CD4-positive, alpha-beta T cell (primary cell): ENCODE measurements at regions not wholly inside any gene's neighbourhood (a gene's known extent, or its start where the extent isn't known, plus 50 kb on each side); places are given as distances from the start of the nearest gene placed in this dataset.
"Not testable (repeated sequence)": the region's sequence is repeated elsewhere in the genome, so short reads cannot be mapped to it uniquely, and the experiment has no call there.

Experiments used
- ATAC-seq: fragments of 200-7000 bp; cut with Tn5 transposase; one replicate; pipeline ENCODE4 v1.10.0; 2022; ENCODE audit warnings: mild to moderate bottlenecking; ENCODE audit not compliant: poor library complexity
- CTCF ChIA-PET: fragments of 350-600 bp; sonication (Branson Sonifier 250); formaldehyde crosslinking; loops from one replicate; lab custom pipeline; 2021; ENCODE audit warnings: antibody characterized with exemption, inconsistent platforms; lab: Charles Lee
- POLR2A ChIA-PET: fragments of 350-600 bp; sonication (Branson Sonifier 250); formaldehyde crosslinking; loops from one replicate; lab custom pipeline; 2021; ENCODE audit warnings: antibody characterized with exemption, inconsistent platforms; lab: Charles Lee
- DNase-seq, 14 experiments: peaks; one replicate each; pipeline ENCODE4 v3.0.0-alpha.2; 2013 to 2020; ENCODE audit warnings: mixed read lengths in 2 of 14
- H3K27ac ChIP-seq, 2 donors: one replicate each; pipeline versions ENCODE4 v1.5.1 to v1.7.0; 2013; ENCODE audit warnings: low read length in 2 of 2, low read depth in 1 of 2, mild to moderate bottlenecking in 1 of 2
- H3K27me3 ChIP-seq, 2 experiments: 1 replicate in 1 of 2; 2 replicates in 1 of 2; pipeline versions ENCODE4 v1.6.1 to v1.7.0; 2013; ENCODE audit warnings: low read length in 2 of 2, control low read depth in 1 of 2, mild to moderate bottlenecking in 1 of 2, moderate library complexity in 1 of 2; ENCODE audit not compliant: insufficient read depth in 2 of 2, control insufficient read depth in 1 of 2
- H3K36me3 ChIP-seq: one replicate; pipeline ENCODE4 v1.6.1; 2013; ENCODE audit warnings: low read length, control low read depth; ENCODE audit not compliant: insufficient read depth
- H3K4me1 ChIP-seq: one replicate; pipeline ENCODE4 v1.6.1; 2013; ENCODE audit warnings: low read length, control low read depth; ENCODE audit not compliant: insufficient read depth
- H3K4me3 ChIP-seq: one replicate; pipeline ENCODE4 v1.5.1; 2013; ENCODE audit warnings: mild to moderate bottlenecking, low read length, moderate library complexity
- H3K9me3 ChIP-seq, 2 experiments: 1 replicate in 1 of 2; 2 replicates in 1 of 2; pipeline versions ENCODE4 v1.6.1 to v1.7.0; 2013; ENCODE audit warnings: low read length in 2 of 2, mild to moderate bottlenecking in 2 of 2, control low read depth in 1 of 2, moderate library complexity in 1 of 2; ENCODE audit not compliant: control insufficient read depth in 1 of 2, insufficient read depth in 1 of 2
- H3K27ac Mint-ChIP-seq: one replicate; pipeline ENCODE4 v1.8.0; 2020; ENCODE audit warnings: mixed read lengths
- H3K27me3 Mint-ChIP-seq: one replicate; pipeline ENCODE4 v1.8.0; 2021; ENCODE audit warnings: mixed read lengths
- H3K36me3 Mint-ChIP-seq: one replicate; pipeline ENCODE4 v1.8.0; 2021; ENCODE audit warnings: low read depth, mixed read lengths
- H3K4me1 Mint-ChIP-seq: one replicate; pipeline ENCODE4 v1.8.0; 2021; ENCODE audit warnings: low read depth, mixed read lengths
- H3K4me3 Mint-ChIP-seq: one replicate; pipeline ENCODE4 v1.8.0; 2020; ENCODE audit warnings: mild to moderate bottlenecking, mixed read lengths
- H3K9me3 Mint-ChIP-seq: one replicate; pipeline ENCODE4 v1.8.0; 2020; ENCODE audit warnings: mixed read lengths
- CTCF ChIP-seq: fragments of 200-600 bp; IDR thresholded peaks from one replicate; pipeline ENCODE4 v1.8.0; 2022; ENCODE audit warnings: antibody characterized with exemption, mild to moderate bottlenecking
- intact Hi-C, 2 experiments: fragments of 100-400 bp; cut with DNase I in 1 of 2; cut with micrococcal nuclease in 1 of 2; formaldehyde crosslinking; loops; one replicate each; pipeline versions ENCODE4 v1.15.1 to v1.9.0; 2023 to 2025; cut with DNase I, micrococcal nuclease

GRCh38 chrX:26915064-26915463, 548.1 kb downstream of the PPP4R3C start:
- Mint-ChIP-seq H3K27ac (no peak overlapping the region), H3K27me3 (no peaks in the 10 kb centered on the region), H3K9me3 (peaks cover 5% of the 10 kb centered on the region), H3K4me3 (no peak overlapping the region), H3K4me1 (no peaks in the 10 kb centered on the region), H3K36me3 (no peaks in the 10 kb centered on the region)
- Histone ChIP-seq H3K27me3 (no peaks in the 10 kb centered on the region), H3K4me1 (no peaks in the 10 kb centered on the region), H3K9me3 (no peaks in the 10 kb centered on the region), H3K27ac (no peak overlapping the region), H3K36me3 (no peaks in the 10 kb centered on the region), H3K4me3 (no peak overlapping the region)
- TF ChIP-seq CTCF: no peak
- DNase-seq (no peak), ATAC-seq (no peak)
- ChIA-PET CTCF (no interaction called here), POLR2A (no interaction called here)
- intact Hi-C loops: no loop called here

DNA sequence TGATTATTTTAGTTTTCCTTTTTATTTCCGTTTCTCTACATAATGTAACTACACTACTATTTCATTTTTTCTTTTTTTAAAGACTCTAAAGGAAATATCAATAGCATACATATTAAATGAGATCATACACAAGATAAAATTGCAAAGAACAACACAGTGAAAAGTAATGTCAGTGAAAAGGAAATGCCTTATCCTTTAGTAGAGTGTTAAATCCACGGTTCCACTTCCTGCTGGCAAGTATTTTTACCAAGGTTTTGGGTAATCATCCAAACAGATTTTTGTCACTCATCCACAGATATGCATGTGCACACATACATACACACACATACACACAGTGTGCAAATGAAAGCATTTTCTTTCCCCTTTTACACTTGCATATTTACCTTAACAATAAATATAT, 548.9 kb downstream of the PPP4R3C start:
- H3K9me3 Mint-ChIP-seq: peaks cover 5% of the 10 kb centered on the region
- no peak for DNase-seq
- no peaks in the 10 kb centered on the region for H3K4me1 ChIP-seq
- no peak for TF ChIP-seq CTCF
- no peaks in the 10 kb centered on the region for H3K36me3 Mint-ChIP-seq
- no peak overlapping the region for H3K4me3 ChIP-seq
- no peak overlapping the region for H3K27ac ChIP-seq
- H3K4me1 Mint-ChIP-seq: no peaks in the 10 kb centered on the region
- ChIA-PET CTCF (no interaction called here), POLR2A (no interaction called here)
- no peak overlapping the region for H3K27ac Mint-ChIP-seq
- H3K36me3 ChIP-seq: no peaks in the 10 kb centered on the region
- H3K4me3 Mint-ChIP-seq: no peak overlapping the region
- intact Hi-C loops: no loop called here
- no peaks in the 10 kb centered on the region for H3K9me3 ChIP-seq
- H3K27me3 ChIP-seq: no peaks in the 10 kb centered on the region
- H3K27me3 Mint-ChIP-seq: no peaks in the 10 kb centered on the region
- ATAC-seq: no peak

DNA sequence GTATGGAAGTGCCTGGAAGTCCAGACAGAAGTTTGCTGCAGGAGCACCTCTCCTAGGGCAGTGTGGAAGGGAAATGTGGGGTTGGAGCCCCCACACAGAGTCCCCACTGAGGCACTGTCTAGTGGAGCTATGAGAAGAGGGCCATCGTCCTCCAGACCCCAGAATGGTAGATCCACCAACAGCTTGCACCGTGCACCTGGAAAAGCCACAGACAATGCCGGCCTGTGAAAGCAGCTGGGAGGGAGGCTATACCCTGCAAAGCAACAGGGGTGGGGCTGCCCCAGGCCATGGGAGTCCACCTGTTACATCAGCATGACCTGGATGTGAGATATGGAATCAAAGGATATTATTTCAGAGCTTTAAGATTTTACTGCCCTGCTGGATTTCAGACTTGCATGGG, 551.4 kb downstream of the PPP4R3C start:
- H3K4me3 Mint-ChIP-seq, H3K9me3 ChIP-seq, H3K27ac Mint-ChIP-seq, CTCF ChIA-PET, H3K36me3 Mint-ChIP-seq, H3K27me3 ChIP-seq, H3K4me1 ChIP-seq, H3K36me3 ChIP-seq, H3K9me3 Mint-ChIP-seq, DNase-seq, H3K27me3 Mint-ChIP-seq, H3K4me1 Mint-ChIP-seq, intact Hi-C loops, ATAC-seq, H3K4me3 ChIP-seq, H3K27ac ChIP-seq, POLR2A ChIA-PET: not testable (repeated sequence)

GRCh38 chrX:26909728-26910127, 553.4 kb downstream of the PPP4R3C start:
- H3K36me3 ChIP-seq: no peaks in the 10 kb centered on the region
- no peaks in the 10 kb centered on the region for H3K4me1 Mint-ChIP-seq
- H3K27ac ChIP-seq: no peak overlapping the region
- no peaks in the 10 kb centered on the region for H3K9me3 ChIP-seq
- ChIA-PET CTCF (no interaction called here), POLR2A (no interaction called here)
- no peaks in the 10 kb centered on the region for H3K4me1 ChIP-seq
- H3K27ac Mint-ChIP-seq: no peak overlapping the region
- no peak for TF ChIP-seq CTCF
- no peaks in the 10 kb centered on the region for H3K27me3 Mint-ChIP-seq
- intact Hi-C loops: no loop called here
- no peak for DNase-seq
- no peak overlapping the region for H3K4me3 Mint-ChIP-seq
- H3K27me3 ChIP-seq: no peaks in the 10 kb centered on the region
- no peak overlapping the region for H3K4me3 ChIP-seq
- peaks cover 3% of the 10 kb centered on the region for H3K9me3 Mint-ChIP-seq
- no peaks in the 10 kb centered on the region for H3K36me3 Mint-ChIP-seq
- no peak for ATAC-seq
